ENCODE measurements at regions not wholly inside any gene's neighbourhood (a gene's known extent, or its start where the extent isn't known, plus 50 kb on each side); places are given as distances from the start of the nearest gene placed in this dataset.

GRCh38 chr12:71009430-71010142 is 89.0 kb upstream of the PTPRR start:
- TF ChIP-seq CTCF (IDR thresholded peaks at IDR 0.05; ENCODE audit: insufficient read depth, low read length, poor library complexity, severe bottlenecking) = no peak
- Histone ChIP-seq H3K36me3 (ENCODE audit: control insufficient read depth, insufficient read depth, low read length) (no peaks in the 10 kb centered on the region), H3K27me3 (ENCODE audit: control insufficient read depth, insufficient read depth, low read length) (no peaks in the 10 kb centered on the region), H3K4me3 (ENCODE audit: low read depth, low read length) (no peak overlapping the region)
- DNase-seq (ENCODE audit: low read depth) = no peak

DNA sequence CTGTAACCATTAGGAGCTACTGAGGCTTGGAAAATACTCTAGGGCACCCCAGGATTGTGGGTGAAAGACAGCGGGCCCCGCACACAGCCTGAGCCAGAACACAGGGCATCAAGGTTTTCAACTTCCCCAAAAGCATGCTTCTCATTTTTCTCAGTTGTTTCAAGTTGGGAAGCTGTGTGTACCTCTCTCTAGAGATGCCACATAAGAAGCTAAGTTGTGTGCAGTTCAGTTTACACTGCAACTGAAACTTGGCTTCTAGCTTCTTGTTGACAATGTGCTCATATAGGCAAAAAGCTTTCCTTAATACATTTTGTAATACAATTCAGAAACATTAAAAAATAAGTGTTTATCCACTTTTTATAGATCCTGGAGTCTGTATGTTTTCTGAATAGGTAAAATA is 88.1 kb upstream of the PTPRR start:
- no peak for TF ChIP-seq CTCF (IDR thresholded peaks at IDR 0.05; ENCODE audit: insufficient read depth, low read length, poor library complexity, severe bottlenecking)
- Histone ChIP-seq H3K4me3 (ENCODE audit: low read depth, low read length) (no peak overlapping the region), H3K36me3 (ENCODE audit: control insufficient read depth, insufficient read depth, low read length) (no peaks in the 10 kb centered on the region), H3K27me3 (ENCODE audit: control insufficient read depth, insufficient read depth, low read length) (no peaks in the 10 kb centered on the region)
- no peak for DNase-seq (ENCODE audit: low read depth)

- TF ChIP-seq CTCF (IDR thresholded peaks at IDR 0.05; ENCODE audit: insufficient read depth, low read length, poor library complexity, severe bottlenecking) = no peak
- no peak for DNase-seq (ENCODE audit: low read depth)
- H3K36me3 ChIP-seq (ENCODE audit: control insufficient read depth, insufficient read depth, low read length) = no peaks in the 10 kb centered on the region
- no peak overlapping the region for H3K4me3 ChIP-seq (ENCODE audit: low read depth, low read length)
- H3K27me3 ChIP-seq (ENCODE audit: control insufficient read depth, insufficient read depth, low read length) = no peaks in the 10 kb centered on the region
Observed at GRCh38 chr12:71007781-71008404, 87.4 kb upstream of the PTPRR start.

- no peak for DNase-seq (ENCODE audit: low read depth)
- H3K27me3 ChIP-seq (ENCODE audit: control insufficient read depth, insufficient read depth, low read length) = no peaks in the 10 kb centered on the region
Observed at GRCh38 chr12:71007020-71007419, 86.5 kb upstream of the PTPRR start.

GRCh38 chr12:71005166-71005565 is 84.6 kb upstream of the PTPRR start:
- no peak for TF ChIP-seq CTCF (IDR thresholded peaks at IDR 0.05; ENCODE audit: insufficient read depth, low read length, poor library complexity, severe bottlenecking)
- H3K36me3 ChIP-seq (ENCODE audit: control insufficient read depth, insufficient read depth, low read length) = no peaks in the 10 kb centered on the region
- H3K27me3 ChIP-seq (ENCODE audit: control insufficient read depth, insufficient read depth, low read length) = no peaks in the 10 kb centered on the region
- H3K4me3 ChIP-seq (ENCODE audit: low read depth, low read length) = no peak overlapping the region
- DNase-seq (ENCODE audit: low read depth) = no peak

More at GRCh38 chr12:71007020-71007419, 86.5 kb upstream of the PTPRR start:
- no peaks in the 10 kb centered on the region for H3K36me3 ChIP-seq (ENCODE audit: control insufficient read depth, insufficient read depth, low read length)
- no peak for TF ChIP-seq CTCF (IDR thresholded peaks at IDR 0.05; ENCODE audit: insufficient read depth, low read length, poor library complexity, severe bottlenecking)
- no peak overlapping the region for H3K4me3 ChIP-seq (ENCODE audit: low read depth, low read length)
